IMR-90 (cell line): ENCODE measurements at regions not wholly inside any gene's neighbourhood (a gene's known extent, or its start where the extent isn't known, plus 50 kb on each side); places are given as distances from the start of the nearest gene placed in this dataset.

ENCODE experiments used
- ATAC-seq: fragments of 200-7000 bp; cut with Tn5 transposase; 2 replicates; pipeline ENCODE4 v1.9.1; 2020; ENCODE audit warnings: low read depth, mild to moderate bottlenecking, moderate library complexity
- BruUV-seq: library from RNA; stranded (reverse); fragments of 400-500 nt; replicated peaks from 2 replicates; lab custom pipeline; 2021; lab: Mats Ljungman, UMichigan
- CTCF ChIA-PET: fragments of 300-600 bp; formaldehyde crosslinking; extraction: SDS; loops from one replicate; lab custom pipeline; 2021; ENCODE audit warnings: antibody characterized with exemption; lab: Yijun Ruan, JAX
- POLR2A ChIA-PET: fragments of 300-600 bp; sonication (Branson Sonifier 250); formaldehyde crosslinking; loops from one replicate; lab custom pipeline; 2022; ENCODE audit warnings: antibody characterized with exemption; ENCODE audit not compliant: unreplicated experiment; lab: Charles Lee
- DNase-seq: peaks from one replicate; pipeline ENCODE4 v3.0.0; 2013
- H2AFZ ChIP-seq: replicated peaks from 2 replicates; pipeline ENCODE3; 2013; ENCODE audit warnings: low read length, mild to moderate bottlenecking; ENCODE audit not compliant: poor library complexity
- H2AK5ac ChIP-seq: 2 replicates; pipeline ENCODE4 v1.6.1; 2013; ENCODE audit warnings: low read depth, low read length, inconsistent platforms
- H2AK9ac ChIP-seq: replicated peaks from 2 replicates; pipeline ENCODE3; 2013; ENCODE audit warnings: mild to moderate bottlenecking, low read depth, low read length, moderate library complexity; ENCODE audit not compliant: poor library complexity
- H2BK120ac ChIP-seq: 2 replicates; pipeline ENCODE4 v1.6.1; 2013; ENCODE audit warnings: low read depth, low read length, inconsistent platforms
- H2BK15ac ChIP-seq: 3 replicates; pipeline ENCODE4 v1.6.1; 2013; ENCODE audit warnings: low read depth, low read length, inconsistent platforms
- H2BK20ac ChIP-seq: 2 replicates; pipeline ENCODE4 v1.6.1; 2013; ENCODE audit warnings: low read depth, mild to moderate bottlenecking, inconsistent platforms, low read length, moderate library complexity
- H2BK5ac ChIP-seq: 2 replicates; pipeline ENCODE4 v1.6.1; 2013; ENCODE audit warnings: mild to moderate bottlenecking, low read depth, low read length, inconsistent platforms; ENCODE audit not compliant: poor library complexity, severe bottlenecking
- H3K14ac ChIP-seq: replicated peaks from 2 replicates; pipeline ENCODE4 v1.6.1; 2013; ENCODE audit warnings: low read depth, low read length, inconsistent platforms
- H3K18ac ChIP-seq: 2 replicates; pipeline ENCODE4 v1.6.1; 2013; ENCODE audit warnings: low read depth, low read length, control low read depth
- H3K23ac ChIP-seq: 2 replicates; pipeline ENCODE4 v1.6.1; 2013; ENCODE audit warnings: low read depth, low read length, inconsistent platforms
- H3K27ac ChIP-seq: 2 replicates; pipeline ENCODE4 v1.5.1; 2013; ENCODE audit warnings: mild to moderate bottlenecking, control low read depth, low read length; ENCODE audit not compliant: insufficient read depth
- H3K27me3 ChIP-seq: 2 replicates; pipeline ENCODE4 v1.6.1; 2013; ENCODE audit warnings: low read length; ENCODE audit not compliant: control insufficient read depth, insufficient read depth
- H3K36me3 ChIP-seq: 2 replicates; pipeline ENCODE4 v1.6.1; 2013; ENCODE audit warnings: low read length, mixed read lengths; ENCODE audit not compliant: control insufficient read depth, insufficient read depth
- H3K4ac ChIP-seq: 2 replicates; pipeline ENCODE4 v1.6.1; 2013; ENCODE audit warnings: low read depth, low read length, inconsistent platforms
- H3K4me1 ChIP-seq: 2 replicates; pipeline ENCODE4 v1.6.1; 2013; ENCODE audit warnings: low read length, mixed read lengths; ENCODE audit not compliant: control insufficient read depth, insufficient read depth
- H3K4me2 ChIP-seq: 2 replicates; pipeline ENCODE4 v1.6.1; 2013; ENCODE audit warnings: low read depth, mild to moderate bottlenecking, control low read depth, low read length, moderate library complexity
- H3K4me3 ChIP-seq: 2 replicates; pipeline ENCODE4 v1.5.1; 2013; ENCODE audit warnings: low read depth, mild to moderate bottlenecking, control low read depth, low read length, moderate library complexity; ENCODE audit not compliant: insufficient read depth
- H3K56ac ChIP-seq: 2 replicates; pipeline ENCODE4 v1.6.1; 2013; ENCODE audit warnings: low read length, inconsistent platforms; ENCODE audit not compliant: insufficient read depth; ENCODE audit errors: extremely low read depth
- H3K79me1 ChIP-seq, 2 experiments: 2 replicates each; pipeline ENCODE4 v1.6.1; 2013; ENCODE audit warnings: low read length in 2 of 2, inconsistent platforms in 1 of 2, low read depth in 1 of 2
- H3K9ac ChIP-seq: 2 replicates; pipeline ENCODE4 v1.6.1; 2013; ENCODE audit warnings: low read depth, low read length, control low read depth
- H3K9me1 ChIP-seq: 2 replicates; pipeline ENCODE4 v1.6.1; 2013; ENCODE audit warnings: low read length, inconsistent platforms; ENCODE audit not compliant: insufficient read depth
- H3K9me3 ChIP-seq: 2 replicates; pipeline ENCODE4 v1.6.1; 2013; ENCODE audit warnings: low read length; ENCODE audit not compliant: control insufficient read depth, insufficient read depth
- H4K20me1 ChIP-seq: 2 replicates; pipeline ENCODE4 v1.6.1; 2013; ENCODE audit warnings: low read length, inconsistent platforms; ENCODE audit not compliant: insufficient read depth
- H4K5ac ChIP-seq: 2 replicates; pipeline ENCODE4 v1.6.1; 2013; ENCODE audit warnings: mild to moderate bottlenecking, low read depth, low read length, control low read depth
- H4K8ac ChIP-seq, 2 experiments: 2 replicates each; pipeline ENCODE4 v1.6.1; 2013; ENCODE audit warnings: low read depth in 2 of 2, low read length in 2 of 2, control low read depth in 1 of 2, inconsistent platforms in 1 of 2
- H4K91ac ChIP-seq: 2 replicates; pipeline ENCODE4 v1.6.1; 2013; ENCODE audit warnings: low read depth, low read length, inconsistent platforms; ENCODE audit not compliant: insufficient read depth
- BHLHE40 ChIP-seq: fragments of 150-350 bp; IDR thresholded peaks from 2 replicates; pipeline ENCODE4 v1.6.1; 2016; ENCODE audit warnings: mild to moderate bottlenecking, low read depth, low read length
- CEBPB ChIP-seq: IDR thresholded peaks from 2 replicates; pipeline ENCODE4 v1.6.1; 2012; ENCODE audit warnings: low read depth, low read length, improper control_type of control experiment
- CHD1 ChIP-seq: IDR thresholded peaks from 2 replicates; pipeline ENCODE4 v1.6.1; 2012; ENCODE audit warnings: low read depth, low read length, improper control_type of control experiment
- FOS ChIP-seq: fragments of 150-350 bp; IDR thresholded peaks from 2 replicates; pipeline ENCODE4 v1.6.1; 2016; ENCODE audit warnings: low read depth, low read length
- MAFK ChIP-seq: IDR thresholded peaks from 2 replicates; pipeline ENCODE4 v1.6.1; 2012; ENCODE audit warnings: low read depth, low read length, improper control_type of control experiment
- MAZ ChIP-seq: IDR thresholded peaks from 2 replicates; pipeline ENCODE4 v1.6.1; 2012; ENCODE audit warnings: low read depth, mild to moderate bottlenecking, low read length, improper control_type of control experiment, moderate library complexity, borderline replicate concordance
- MXI1 ChIP-seq: IDR thresholded peaks from 2 replicates; pipeline ENCODE4 v1.6.1; 2012; ENCODE audit warnings: low read depth, mild to moderate bottlenecking, low read length, moderate library complexity, borderline replicate concordance
- NFE2L2 ChIP-seq: fragments of 150-350 bp; IDR thresholded peaks from 2 replicates; pipeline ENCODE4 v1.6.1; 2016; ENCODE audit warnings: low read depth, mild to moderate bottlenecking, low read length
- POLR2A ChIP-seq: IDR thresholded peaks from 2 replicates; pipeline ENCODE4 v1.6.1; 2012; ENCODE audit warnings: mild to moderate bottlenecking, low read depth, low read length
- RAD21 ChIP-seq: IDR thresholded peaks from 2 replicates; pipeline ENCODE4 v1.6.1; 2012; ENCODE audit warnings: low read length, improper control_type of control experiment
- RCOR1 ChIP-seq: IDR thresholded peaks from 2 replicates; pipeline ENCODE4 v1.6.1; 2012; ENCODE audit warnings: mild to moderate bottlenecking, low read length, improper control_type of control experiment; ENCODE audit not compliant: insufficient replicate concordance
- RFX5 ChIP-seq: IDR thresholded peaks from 2 replicates; pipeline ENCODE4 v1.8.0; 2012; ENCODE audit warnings: low read depth, mild to moderate bottlenecking, low read length, moderate library complexity
- SMC3 ChIP-seq: fragments of 150-350 bp; IDR thresholded peaks from 2 replicates; pipeline ENCODE4 v1.6.1; 2016; ENCODE audit warnings: low read depth, mild to moderate bottlenecking, antibody characterized with exemption, low read length, moderate library complexity
- WGBS, 2 experiments: methylation state at CpG; one replicate each; pipeline versions ENCODE4 v1.1.5 to v1.1.7; 2013; ENCODE audit warnings: missing lambda C conversion rate in 2 of 2; ENCODE audit not compliant: insufficient read length in 1 of 2; ENCODE audit errors: extremely low coverage in 2 of 2; 5-methylcytosine and 5-hydroxymethylcytosine counted together
- dilution Hi-C: fragments of 300-500 bp; cut with HindIII; formaldehyde crosslinking; loops from one replicate; pipeline ENCODE4 v1.14.3; 2018; ENCODE audit warnings: low sequenced_read_pairs; ENCODE audit not compliant: unreplicated experiment
- in situ Hi-C: fragments of 300-500 bp; cut with MboI; formaldehyde crosslinking; loops from 3 replicates; pipeline ENCODE4 v1.14.3; 2019; ENCODE audit warnings: low sequenced_read_pairs, inconsistent platforms, mixed read lengths
- intact Hi-C: fragments of 100-400 bp; cut with micrococcal nuclease; formaldehyde crosslinking; loops from 2 replicates; pipeline ENCODE4 v1.10.0; 2022
- TF ChIP-seq, protein P1 (sequence below): conservative IDR thresholded peaks from 2 replicates; pipeline ENCODE4 v1.5.1; 2012; ENCODE audit warnings: mild to moderate bottlenecking, low read depth, low read length, improper control_type of control experiment
- TF ChIP-seq, protein P2 (sequence below): fragments of 150-350 bp; IDR thresholded peaks from 2 replicates; pipeline ENCODE4 v1.6.1; 2016; ENCODE audit warnings: low read depth, mild to moderate bottlenecking, low read length, moderate library complexity, borderline replicate concordance
- TF ChIP-seq, protein P3 (sequence below): fragments of 150-350 bp; IDR thresholded peaks from 2 replicates; pipeline ENCODE4 v1.6.1; 2017; ENCODE audit warnings: mild to moderate bottlenecking, antibody characterized with exemption, low read length, low read depth

DNA sequence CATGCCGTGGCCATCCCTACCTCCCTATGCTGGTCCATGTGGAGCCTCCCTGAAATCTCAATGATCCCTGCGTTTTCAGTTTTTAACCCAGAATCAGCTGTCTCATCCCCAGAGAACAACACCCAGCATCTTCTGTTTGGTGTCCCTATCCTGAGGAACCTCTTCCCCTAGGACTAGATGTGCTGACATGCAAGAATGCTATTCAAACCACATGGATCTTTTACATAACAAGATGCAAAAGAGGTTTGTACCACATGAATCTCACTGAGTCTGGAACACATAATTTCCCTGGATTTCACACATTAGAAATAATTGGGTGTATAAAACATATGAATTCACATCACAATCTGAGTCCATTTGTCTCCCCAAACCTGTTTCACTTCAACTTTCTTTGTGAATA lies 174.6 kb upstream of the NECTIN3 start:
- H3K4ac ChIP-seq = no peak overlapping the region
- H2BK5ac ChIP-seq = no peak overlapping the region
- ChIA-PET CTCF (no interaction called here), POLR2A (no interaction called here)
- intact Hi-C loops (no loop called here), dilution Hi-C loops (no loop called here), in situ Hi-C loops (no loop called here)
- H4K8ac ChIP-seq = no peak overlapping the region
- no peak overlapping the region for H2BK15ac ChIP-seq
- H3K9me3 ChIP-seq = no peaks in the 10 kb centered on the region
- H3K23ac ChIP-seq = no peak overlapping the region
- no peaks in the 10 kb centered on the region for H3K4me1 ChIP-seq
- H3K79me1 ChIP-seq = no peaks in the 10 kb centered on the region
- H2AK9ac ChIP-seq = no peak overlapping the region
- H3K56ac ChIP-seq = no peak overlapping the region
- DNase-seq (no peak), ATAC-seq (no peak)
- no peaks in the 10 kb centered on the region for H3K36me3 ChIP-seq
- no peaks in the 10 kb centered on the region for H4K20me1 ChIP-seq
- H2BK120ac ChIP-seq = no peak overlapping the region
- H4K91ac ChIP-seq = no peak overlapping the region
- no peak overlapping the region for H3K4me3 ChIP-seq
- WGBS, 2 experiments = 100% methylated on average over 1 of the region's 2 CpGs; no CpG with 5 or more reads in 1 of the 2 experiments
- no peak overlapping the region for H3K14ac ChIP-seq
- no peak overlapping the region for H3K4me2 ChIP-seq
- no peak overlapping the region for H2AK5ac ChIP-seq
- no peaks in the 10 kb centered on the region for H3K9me1 ChIP-seq
- H3K18ac ChIP-seq = no peak overlapping the region
- H2BK20ac ChIP-seq = no peak overlapping the region
- H2AFZ ChIP-seq = no peak overlapping the region
- TF ChIP-seq SMC3 = no peak
- TF ChIP-seq RFX5 = no peak
- TF ChIP-seq, protein P1, sequence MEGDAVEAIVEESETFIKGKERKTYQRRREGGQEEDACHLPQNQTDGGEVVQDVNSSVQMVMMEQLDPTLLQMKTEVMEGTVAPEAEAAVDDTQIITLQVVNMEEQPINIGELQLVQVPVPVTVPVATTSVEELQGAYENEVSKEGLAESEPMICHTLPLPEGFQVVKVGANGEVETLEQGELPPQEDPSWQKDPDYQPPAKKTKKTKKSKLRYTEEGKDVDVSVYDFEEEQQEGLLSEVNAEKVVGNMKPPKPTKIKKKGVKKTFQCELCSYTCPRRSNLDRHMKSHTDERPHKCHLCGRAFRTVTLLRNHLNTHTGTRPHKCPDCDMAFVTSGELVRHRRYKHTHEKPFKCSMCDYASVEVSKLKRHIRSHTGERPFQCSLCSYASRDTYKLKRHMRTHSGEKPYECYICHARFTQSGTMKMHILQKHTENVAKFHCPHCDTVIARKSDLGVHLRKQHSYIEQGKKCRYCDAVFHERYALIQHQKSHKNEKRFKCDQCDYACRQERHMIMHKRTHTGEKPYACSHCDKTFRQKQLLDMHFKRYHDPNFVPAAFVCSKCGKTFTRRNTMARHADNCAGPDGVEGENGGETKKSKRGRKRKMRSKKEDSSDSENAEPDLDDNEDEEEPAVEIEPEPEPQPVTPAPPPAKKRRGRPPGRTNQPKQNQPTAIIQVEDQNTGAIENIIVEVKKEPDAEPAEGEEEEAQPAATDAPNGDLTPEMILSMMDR = no peak
- TF ChIP-seq MXI1 = no peak
- TF ChIP-seq MAZ = no peak
- no peak for TF ChIP-seq MAFK
- TF ChIP-seq, protein P2, sequence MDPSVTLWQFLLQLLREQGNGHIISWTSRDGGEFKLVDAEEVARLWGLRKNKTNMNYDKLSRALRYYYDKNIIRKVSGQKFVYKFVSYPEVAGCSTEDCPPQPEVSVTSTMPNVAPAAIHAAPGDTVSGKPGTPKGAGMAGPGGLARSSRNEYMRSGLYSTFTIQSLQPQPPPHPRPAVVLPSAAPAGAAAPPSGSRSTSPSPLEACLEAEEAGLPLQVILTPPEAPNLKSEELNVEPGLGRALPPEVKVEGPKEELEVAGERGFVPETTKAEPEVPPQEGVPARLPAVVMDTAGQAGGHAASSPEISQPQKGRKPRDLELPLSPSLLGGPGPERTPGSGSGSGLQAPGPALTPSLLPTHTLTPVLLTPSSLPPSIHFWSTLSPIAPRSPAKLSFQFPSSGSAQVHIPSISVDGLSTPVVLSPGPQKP = no peak
- no peak for TF ChIP-seq POLR2A
- TF ChIP-seq BHLHE40 = no peak
- TF ChIP-seq, protein P3, sequence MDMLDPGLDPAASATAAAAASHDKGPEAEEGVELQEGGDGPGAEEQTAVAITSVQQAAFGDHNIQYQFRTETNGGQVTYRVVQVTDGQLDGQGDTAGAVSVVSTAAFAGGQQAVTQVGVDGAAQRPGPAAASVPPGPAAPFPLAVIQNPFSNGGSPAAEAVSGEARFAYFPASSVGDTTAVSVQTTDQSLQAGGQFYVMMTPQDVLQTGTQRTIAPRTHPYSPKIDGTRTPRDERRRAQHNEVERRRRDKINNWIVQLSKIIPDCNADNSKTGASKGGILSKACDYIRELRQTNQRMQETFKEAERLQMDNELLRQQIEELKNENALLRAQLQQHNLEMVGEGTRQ = no peak
- TF ChIP-seq RCOR1 = no peak
- no peak for TF ChIP-seq CEBPB
- TF ChIP-seq CHD1 = no peak
- TF ChIP-seq NFE2L2 = no peak
- TF ChIP-seq RAD21 = no peak
- no peak for TF ChIP-seq FOS
- BruUV-seq = no TSS peak
- H3K27ac ChIP-seq = no peak overlapping the region
- no peak overlapping the region for H3K9ac ChIP-seq
- no peak overlapping the region for H4K5ac ChIP-seq
- no peaks in the 10 kb centered on the region for H3K27me3 ChIP-seq
